ENCODE measurements at regions not wholly inside any gene's neighbourhood (a gene's known extent, or its start where the extent isn't known, plus 50 kb on each side); places are given as distances from the start of the nearest gene placed in this dataset.

- TF ChIP-seq CTCF (IDR thresholded peaks at IDR 0.05; ENCODE audit: low read depth, low read length) = no peak
These were observed 360.0 kb downstream of the OSTF1 start for GRCh38 chr9:75448281-75448680.

GRCh38 chr9:75448955-75449354 lies 360.6 kb downstream of the OSTF1 start:
- H3K4me3 ChIP-seq (ENCODE audit: low read depth, low read length) = no peak overlapping the region
- no peak for TF ChIP-seq CTCF (IDR thresholded peaks at IDR 0.05; ENCODE audit: low read depth, low read length)

More at GRCh38 chr9:75448281-75448680, 360.0 kb downstream of the OSTF1 start:
- no peak overlapping the region for H3K4me3 ChIP-seq (ENCODE audit: low read depth, low read length)

- H3K4me3 ChIP-seq (ENCODE audit: low read depth, low read length) = no peak overlapping the region
- no peak for TF ChIP-seq CTCF (IDR thresholded peaks at IDR 0.05; ENCODE audit: low read depth, low read length)
These were observed 362.7 kb downstream of the OSTF1 start for GRCh38 chr9:75451045-75451444.

GRCh38 chr9:75451505-75451904 lies 363.2 kb downstream of the OSTF1 start:
- TF ChIP-seq CTCF (IDR thresholded peaks at IDR 0.05; ENCODE audit: low read depth, low read length) = no peak

DNA sequence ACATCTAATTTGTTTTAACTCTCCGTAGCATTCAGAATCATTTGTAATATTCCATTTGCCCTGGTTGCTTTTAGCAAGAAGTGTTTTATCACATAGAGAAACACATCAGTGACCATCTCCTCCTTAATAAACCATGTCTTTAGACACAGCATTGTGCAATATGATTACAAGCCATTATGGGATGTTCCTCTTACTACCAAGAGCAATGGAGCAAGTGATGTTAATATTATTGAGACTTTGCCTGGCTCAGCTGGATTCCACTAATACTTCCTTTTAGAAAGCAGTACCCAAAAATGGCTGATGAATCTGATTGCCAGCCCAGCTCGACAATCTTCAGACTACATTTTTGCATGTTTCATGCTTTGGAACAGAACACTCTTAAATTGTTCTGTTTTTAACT lies 364.2 kb downstream of the OSTF1 start:
- H3K4me3 ChIP-seq (ENCODE audit: low read depth, low read length) = no peak overlapping the region
- no peak for TF ChIP-seq CTCF (IDR thresholded peaks at IDR 0.05; ENCODE audit: low read depth, low read length)

More at GRCh38 chr9:75451505-75451904, 363.2 kb downstream of the OSTF1 start:
- no peak overlapping the region for H3K4me3 ChIP-seq (ENCODE audit: low read depth, low read length)

DNA sequence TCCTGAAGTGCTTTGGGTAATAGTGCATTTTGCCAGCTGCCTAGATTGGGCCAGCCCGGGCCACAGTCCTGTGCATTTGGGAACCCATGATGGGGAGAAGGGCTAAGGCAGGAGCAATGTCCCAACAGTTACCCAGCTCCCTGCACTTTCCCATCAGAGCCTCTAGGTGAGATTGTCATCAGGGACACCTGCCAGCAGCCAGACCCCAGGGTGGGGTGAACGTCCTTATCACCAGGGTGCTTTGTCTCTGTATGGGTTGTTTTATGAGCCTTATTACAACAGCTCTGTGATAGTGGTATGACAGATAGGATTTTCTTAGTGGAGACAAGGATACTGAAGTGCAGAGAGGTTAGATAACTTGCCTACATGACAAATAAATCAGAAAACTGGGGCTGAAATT lies 365.7 kb downstream of the OSTF1 start:
- no peak overlapping the region for H3K4me3 ChIP-seq (ENCODE audit: low read depth, low read length)
- no peak for TF ChIP-seq CTCF (IDR thresholded peaks at IDR 0.05; ENCODE audit: low read depth, low read length)

DNA sequence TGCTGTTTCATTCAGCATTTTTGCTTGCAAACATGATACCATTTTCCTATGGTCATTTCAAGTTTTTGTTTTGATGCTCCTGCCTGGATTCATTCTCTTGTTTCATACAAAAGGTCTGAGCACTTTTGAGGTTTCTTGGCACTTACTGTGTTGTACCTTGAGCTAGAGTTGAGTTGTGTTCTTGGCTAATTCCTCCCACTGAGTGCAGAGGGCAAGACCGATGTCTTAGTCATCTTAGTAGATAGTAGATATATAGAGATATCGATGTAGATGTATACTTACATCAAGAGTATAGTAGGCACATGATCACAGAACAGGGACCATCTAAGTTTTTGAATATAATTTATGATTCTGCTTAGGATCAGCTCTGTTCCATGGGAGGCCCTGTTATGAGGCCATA lies 366.6 kb downstream of the OSTF1 start:
- TF ChIP-seq CTCF (IDR thresholded peaks at IDR 0.05; ENCODE audit: low read depth, low read length) = no peak
- H3K4me3 ChIP-seq (ENCODE audit: low read depth, low read length) = no peak overlapping the region

Data from WI38 (cell line).